Fibroblast of lung (primary cell): ENCODE measurements at regions not wholly inside any gene's neighbourhood (a gene's known extent, or its start where the extent isn't known, plus 50 kb on each side); places are given as distances from the start of the nearest gene placed in this dataset.

Experiments
- DNase-seq, 2 donors: peaks; one replicate each; pipeline versions ENCODE4 v3.0.0 to v3.0.0-alpha.2; 2010; ENCODE audit warnings: low read depth in 2 of 2
- H2AFZ ChIP-seq: 2 replicates; pipeline ENCODE4 v1.5.1; 2012; ENCODE audit warnings: low read length, control low read depth, inconsistent platforms
- H3K27ac ChIP-seq: 2 replicates; pipeline ENCODE4 v1.5.1; 2011; ENCODE audit warnings: low read length, control low read depth; ENCODE audit not compliant: insufficient read depth
- H3K27me3 ChIP-seq: 2 replicates; pipeline ENCODE4 v1.5.1; 2011; ENCODE audit warnings: mild to moderate bottlenecking, low read length; ENCODE audit not compliant: control insufficient read depth, insufficient read depth
- H3K36me3 ChIP-seq: 2 replicates; pipeline ENCODE4 v1.5.1; 2011; ENCODE audit warnings: low read length; ENCODE audit not compliant: control insufficient read depth, insufficient read depth
- H3K4me1 ChIP-seq: 2 replicates; pipeline ENCODE4 v1.5.1; 2011; ENCODE audit warnings: low read length; ENCODE audit not compliant: control insufficient read depth, insufficient read depth; ENCODE audit errors: extremely low read depth
- H3K4me2 ChIP-seq: 2 replicates; pipeline ENCODE4 v1.5.1; 2011; ENCODE audit warnings: low read length, control low read depth; ENCODE audit not compliant: insufficient read depth; ENCODE audit errors: extremely low read depth
- H3K4me3 ChIP-seq, 4 experiments: fragments of 200-600 bp in 1 of 4; sonication (generic) in 1 of 4; replicated peaks in 1 of 4; 2 replicates each; pipeline ENCODE4 v1.5.1; 2011 to 2016; ENCODE audit warnings: low read length in 4 of 4, low read depth in 3 of 4, mild to moderate bottlenecking in 3 of 4, control low read depth in 2 of 4, inconsistent platforms in 1 of 4, mixed read lengths in 1 of 4; ENCODE audit not compliant: insufficient read depth in 1 of 4; ENCODE audit errors: control extremely low read depth in 1 of 4
- H3K79me2 ChIP-seq: 2 replicates; pipeline ENCODE4 v1.5.1; 2012; ENCODE audit warnings: mild to moderate bottlenecking, low read length, inconsistent platforms; ENCODE audit not compliant: control insufficient read depth, insufficient read depth
- H3K9ac ChIP-seq: 2 replicates; pipeline ENCODE4 v1.5.1; 2011; ENCODE audit warnings: mild to moderate bottlenecking, low read length, control low read depth; ENCODE audit not compliant: insufficient read depth
- H3K9me3 ChIP-seq: 2 replicates; pipeline ENCODE4 v1.5.1; 2012; ENCODE audit warnings: low read depth, low read length; ENCODE audit not compliant: control insufficient read depth, insufficient read depth
- H4K20me1 ChIP-seq: 2 replicates; pipeline ENCODE4 v1.5.1; 2011; ENCODE audit warnings: low read length; ENCODE audit not compliant: control insufficient read depth, insufficient read depth; ENCODE audit errors: extremely low read depth
- CTCF ChIP-seq, 2 donors: IDR thresholded peaks in 1 of 2; conservative IDR thresholded peaks in 1 of 2; 1 replicate in 1 of 2; 2 replicates in 1 of 2; pipeline ENCODE4 v1.5.1; 2011 to 2012; ENCODE audit warnings: low read length in 2 of 2, control low read depth in 1 of 2, inconsistent platforms in 1 of 2, low read depth in 1 of 2, mild to moderate bottlenecking in 1 of 2
- EZH2 ChIP-seq: IDR thresholded peaks from 2 replicates; pipeline ENCODE4 v1.5.1; 2012; ENCODE audit warnings: low read length, control low read depth, mild to moderate bottlenecking; ENCODE audit errors: missing control alignments

DNA sequence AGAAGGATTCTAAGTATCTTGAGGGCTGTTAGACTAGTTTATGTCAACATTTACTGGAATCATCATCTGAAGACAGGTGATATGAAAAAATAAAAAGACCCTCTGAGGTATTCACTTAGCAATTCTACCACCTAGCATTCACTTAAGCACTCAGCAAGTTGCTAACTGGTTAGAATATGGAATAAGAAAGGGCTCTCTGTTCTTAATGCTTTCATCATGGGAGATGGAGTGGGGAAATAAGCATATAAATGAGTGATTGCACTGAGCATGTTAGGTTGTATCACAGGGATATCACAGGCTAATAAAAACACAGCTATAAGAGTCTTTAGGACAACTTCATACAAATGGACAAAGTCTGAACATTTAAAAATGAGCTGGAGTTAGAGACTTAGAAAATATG lies 1238.8 kb downstream of the CDH11 start:
- no peaks in the 10 kb centered on the region for H3K79me2 ChIP-seq
- no peaks in the 10 kb centered on the region for H3K27me3 ChIP-seq
- TF ChIP-seq EZH2, result no peak
- TF ChIP-seq CTCF (conservative IDR thresholded peaks at IDR 0.05 in 1 of 2, IDR thresholded peaks at IDR 0.05 in 1 of 2; ENCODE audit: low read depth in 1 of 2, low read length in 2 of 2), result no peak

GRCh38 chr16:63882576-63882975 lies 1239.3 kb downstream of the CDH11 start:
- Histone ChIP-seq H3K4me3 (no peak overlapping the region), H3K9me3 (no peaks in the 10 kb centered on the region), H2AFZ (no peak overlapping the region), H3K36me3 (no peaks in the 10 kb centered on the region), H3K27ac (no peak overlapping the region), H4K20me1 (no peaks in the 10 kb centered on the region), H3K9ac (no peak overlapping the region), H3K27me3 (no peaks in the 10 kb centered on the region), H3K4me2 (no peak overlapping the region), H3K79me2 (no peaks in the 10 kb centered on the region), H3K4me1 (no peaks in the 10 kb centered on the region)
- TF ChIP-seq EZH2 (no peak), CTCF (conservative IDR thresholded peaks at IDR 0.05 in 1 of 2, IDR thresholded peaks at IDR 0.05 in 1 of 2; ENCODE audit: low read depth in 1 of 2, low read length in 2 of 2) (no peak)
- no peak for DNase-seq

More for the DNA sequence above, 1238.8 kb downstream of the CDH11 start:
- Histone ChIP-seq H3K9ac (no peak overlapping the region), H3K36me3 (no peaks in the 10 kb centered on the region), H2AFZ (no peak overlapping the region), H3K4me3 (no peak overlapping the region), H3K9me3 (no peaks in the 10 kb centered on the region), H3K4me2 (no peak overlapping the region), H4K20me1 (no peaks in the 10 kb centered on the region), H3K4me1 (no peaks in the 10 kb centered on the region), H3K27ac (no peak overlapping the region)
- no peak for DNase-seq

DNA sequence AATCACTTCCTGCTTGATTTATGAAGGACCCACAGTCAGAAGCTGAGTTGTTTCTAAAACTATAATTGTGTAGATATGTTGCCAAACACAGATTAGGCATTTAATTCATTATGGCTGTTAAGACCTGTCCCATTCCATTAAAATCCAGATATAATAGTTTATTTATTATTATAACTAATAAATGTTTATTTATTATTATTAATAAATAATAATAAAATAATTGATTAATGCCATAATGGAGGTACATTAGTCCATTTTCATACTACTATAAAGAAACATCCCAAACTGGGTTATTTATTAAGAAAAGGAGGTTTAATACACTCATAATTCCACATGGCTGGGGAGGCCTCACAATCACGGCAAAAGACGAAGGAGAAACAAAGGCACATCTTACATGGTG lies 1240.9 kb downstream of the CDH11 start:
- TF ChIP-seq EZH2 (no peak), CTCF (conservative IDR thresholded peaks at IDR 0.05 in 1 of 2, IDR thresholded peaks at IDR 0.05 in 1 of 2; ENCODE audit: low read depth in 1 of 2, low read length in 2 of 2) (no peak)
- Histone ChIP-seq H3K27ac (no peak overlapping the region), H3K9me3 (no peaks in the 10 kb centered on the region), H3K36me3 (no peaks in the 10 kb centered on the region), H4K20me1 (no peaks in the 10 kb centered on the region), H3K4me1 (no peaks in the 10 kb centered on the region), H3K4me2 (no peak overlapping the region), H3K9ac (no peak overlapping the region), H2AFZ (no peak overlapping the region), H3K4me3 (no peak overlapping the region), H3K79me2 (no peaks in the 10 kb centered on the region), H3K27me3 (no peaks in the 10 kb centered on the region)
- no peak for DNase-seq
